ENCODE measurements at regions not wholly inside any gene's neighbourhood (a gene's known extent, or its start where the extent isn't known, plus 50 kb on each side); places are given as distances from the start of the nearest gene placed in this dataset.

- Histone ChIP-seq H3K79me2 (ENCODE audit: insufficient read depth, low read length) (no peaks in the 10 kb centered on the region), H4K20me1 (ENCODE audit: insufficient read depth, low read length) (no peaks in the 10 kb centered on the region), H3K36me3 (ENCODE audit: insufficient read depth, low read length) (no peaks in the 10 kb centered on the region), H2AFZ (ENCODE audit: low read length) (no peak overlapping the region), H3K4me3 (ENCODE audit: low read depth, low read length, poor library complexity, severe bottlenecking) (no peak overlapping the region), H3K9me3 (ENCODE audit: low read length) (no peaks in the 10 kb centered on the region; the same call in 1 of the 2 replicates), H3K9me2 (ENCODE audit: low read depth, low read length) (no peaks in the 10 kb centered on the region), H3K27ac (ENCODE audit: low read depth, low read length, poor library complexity, severe bottlenecking) (no peak overlapping the region), H3K27me3 (ENCODE audit: insufficient read depth, low read length) (no peaks in the 10 kb centered on the region), H3F3A (ENCODE audit: insufficient read depth, low read length) (no peaks in the 10 kb centered on the region; the same call in 1 of the 2 replicates), H3K9ac (ENCODE audit: low read length) (no peak overlapping the region), H3K4me2 (ENCODE audit: low read length) (no peak overlapping the region), H3K4me1 (ENCODE audit: insufficient read depth, low read length, severe bottlenecking) (peaks cover 25% of the 10 kb centered on the region)
- no peak for TF ChIP-seq EZH2 (IDR thresholded peaks at IDR 0.05; ENCODE audit: borderline replicate concordance, low read length)
- TF ChIP-seq CTCF (IDR thresholded peaks at IDR 0.05; ENCODE audit: low read length), result no peak
These were observed 63.4 kb upstream of the LEKR1 start for GRCh38 chr3:156762631-156763185.

- no peak for TF ChIP-seq EZH2 (IDR thresholded peaks at IDR 0.05; ENCODE audit: borderline replicate concordance, low read length)
- Histone ChIP-seq H3K9ac (ENCODE audit: low read length) (no peak overlapping the region), H3K4me2 (ENCODE audit: low read length) (no peak overlapping the region), H4K20me1 (ENCODE audit: insufficient read depth, low read length) (no peaks in the 10 kb centered on the region), H3K9me3 (ENCODE audit: low read length) (no peaks in the 10 kb centered on the region), H3K36me3 (ENCODE audit: insufficient read depth, low read length) (no peaks in the 10 kb centered on the region), H3K9me2 (ENCODE audit: low read depth, low read length) (no peaks in the 10 kb centered on the region), H3K4me1 (ENCODE audit: insufficient read depth, low read length, severe bottlenecking) (peaks cover 25% of the 10 kb centered on the region), H3K79me2 (ENCODE audit: insufficient read depth, low read length) (no peaks in the 10 kb centered on the region), H3K27ac (ENCODE audit: low read depth, low read length, poor library complexity, severe bottlenecking) (peak overlapping the region; percentile 9), H3K4me3 (ENCODE audit: low read depth, low read length, poor library complexity, severe bottlenecking) (no peak overlapping the region), H3K27me3 (ENCODE audit: insufficient read depth, low read length) (no peaks in the 10 kb centered on the region), H2AFZ (ENCODE audit: low read length) (no peak overlapping the region), H3F3A (ENCODE audit: insufficient read depth, low read length) (no peaks in the 10 kb centered on the region; the same call in 1 of the 2 replicates)
These were observed 62.8 kb upstream of the LEKR1 start for GRCh38 chr3:156763386-156763785.

- H3K4me1 ChIP-seq (ENCODE audit: insufficient read depth, low read length, severe bottlenecking), result peaks cover 25% of the 10 kb centered on the region
- H3K9me3 ChIP-seq (ENCODE audit: low read length), result no peaks in the 10 kb centered on the region
- H3K9ac ChIP-seq (ENCODE audit: low read length), result no peak overlapping the region
- no peaks in the 10 kb centered on the region for H4K20me1 ChIP-seq (ENCODE audit: insufficient read depth, low read length)
- H3K4me3 ChIP-seq (ENCODE audit: low read depth, low read length, poor library complexity, severe bottlenecking), result no peak overlapping the region
- H3K9me2 ChIP-seq (ENCODE audit: low read depth, low read length), result no peaks in the 10 kb centered on the region
- no peaks in the 10 kb centered on the region for H3K36me3 ChIP-seq (ENCODE audit: insufficient read depth, low read length)
- no peak overlapping the region for H3K4me2 ChIP-seq (ENCODE audit: low read length)
- TF ChIP-seq EZH2 (IDR thresholded peaks at IDR 0.05; ENCODE audit: borderline replicate concordance, low read length) (no peak), CTCF (IDR thresholded peaks at IDR 0.05; ENCODE audit: low read length) (no peak)
- no peak overlapping the region for H2AFZ ChIP-seq (ENCODE audit: low read length)
- H3K27me3 ChIP-seq (ENCODE audit: insufficient read depth, low read length), result no peaks in the 10 kb centered on the region
- peak overlapping the region; percentile 9 for H3K27ac ChIP-seq (ENCODE audit: low read depth, low read length, poor library complexity, severe bottlenecking)
- H3K79me2 ChIP-seq (ENCODE audit: insufficient read depth, low read length), result no peaks in the 10 kb centered on the region
- H3F3A ChIP-seq (ENCODE audit: insufficient read depth, low read length), result no peaks in the 10 kb centered on the region; the same call in 1 of the 2 replicates
These were observed 62.0 kb upstream of the LEKR1 start for GRCh38 chr3:156763931-156764720.

Data from OCI-LY1 (cell line).